Stimulated activated naive B cell treated with anti-CD40 and anti-IgM and Interleukin-4, amounts not matched to agents 10 μg/mL and 1 μg/mL and 100 μg/mL, for 72 hours (primary cell): ENCODE measurements at regions not wholly inside any gene's neighbourhood (a gene's known extent, or its start where the extent isn't known, plus 50 kb on each side); places are given as distances from the start of the nearest gene placed in this dataset.
"Not testable (repeated sequence)": the region's sequence is repeated elsewhere in the genome, so short reads cannot be mapped to it uniquely, and the experiment has no call there.

ENCODE experiments used
- ATAC-seq, 2 donors: fragments of 150-1000 bp; cut with Tn5 transposase; replicated peaks; 2 replicates each; pipeline ENCODE4 v1.10.0; 2021; ENCODE audit warnings: moderate library complexity in 1 of 2
- DNase-seq: peaks from one replicate; pipeline ENCODE4 v3.0.0; 2021
- H3K27ac Mint-ChIP-seq: one replicate; pipeline ENCODE4 v1.8.0; 2022; ENCODE audit warnings: mild to moderate bottlenecking, mixed read lengths
- H3K27me3 Mint-ChIP-seq, 2 donors: one replicate each; pipeline ENCODE4 v1.8.0; 2022; ENCODE audit warnings: mixed read lengths in 2 of 2
- H3K36me3 Mint-ChIP-seq, 2 donors: one replicate each; pipeline ENCODE4 v1.8.0; 2022; ENCODE audit warnings: mixed read lengths in 2 of 2, mild to moderate bottlenecking in 1 of 2
- H3K4me1 Mint-ChIP-seq, 2 donors: one replicate each; pipeline ENCODE4 v1.8.0; 2022; ENCODE audit warnings: mixed read lengths in 2 of 2, mild to moderate bottlenecking in 1 of 2
- H3K4me3 Mint-ChIP-seq, 2 donors: one replicate each; pipeline ENCODE4 v1.8.0; 2022; ENCODE audit warnings: mild to moderate bottlenecking in 2 of 2, mixed read lengths in 2 of 2, moderate library complexity in 1 of 2
- H3K9me3 Mint-ChIP-seq, 2 donors: one replicate each; pipeline ENCODE4 v1.8.0; 2022; ENCODE audit warnings: mixed read lengths in 2 of 2, mild to moderate bottlenecking in 1 of 2

DNA sequence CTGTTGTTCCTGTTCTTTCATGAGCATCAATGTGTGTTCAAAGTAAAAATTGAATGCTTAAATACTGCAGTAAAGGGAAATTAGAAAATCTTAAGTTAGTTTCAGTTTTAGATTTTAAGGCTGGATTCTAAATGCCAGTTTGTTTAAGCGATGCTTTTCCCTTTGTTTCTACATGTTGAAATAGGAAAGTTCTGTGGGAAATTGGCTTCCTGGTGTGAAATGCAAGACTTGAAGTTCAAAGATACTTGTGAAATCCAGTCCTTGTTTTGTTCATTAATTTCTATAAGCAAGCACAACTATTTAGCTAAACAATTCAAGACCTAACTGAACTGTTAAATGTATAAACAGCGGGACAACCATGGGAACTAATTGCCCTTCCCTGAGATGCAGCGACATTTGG, 149.1 kb downstream of the LYPLAL1 start:
- no peak for DNase-seq
- no peak for ATAC-seq
- H3K9me3 Mint-ChIP-seq: peaks cover 11 to 12% of the 10 kb centered on the region in 2 donors
- H3K27ac Mint-ChIP-seq: no peak overlapping the region
- H3K27me3 Mint-ChIP-seq: no peaks in the 10 kb centered on the region
- peaks cover 0 to 2% of the 10 kb centered on the region in 2 donors for H3K4me1 Mint-ChIP-seq
- peaks cover 8 to 11% of the 10 kb centered on the region in 2 donors for H3K36me3 Mint-ChIP-seq
- no peak overlapping the region for H3K4me3 Mint-ChIP-seq

DNA sequence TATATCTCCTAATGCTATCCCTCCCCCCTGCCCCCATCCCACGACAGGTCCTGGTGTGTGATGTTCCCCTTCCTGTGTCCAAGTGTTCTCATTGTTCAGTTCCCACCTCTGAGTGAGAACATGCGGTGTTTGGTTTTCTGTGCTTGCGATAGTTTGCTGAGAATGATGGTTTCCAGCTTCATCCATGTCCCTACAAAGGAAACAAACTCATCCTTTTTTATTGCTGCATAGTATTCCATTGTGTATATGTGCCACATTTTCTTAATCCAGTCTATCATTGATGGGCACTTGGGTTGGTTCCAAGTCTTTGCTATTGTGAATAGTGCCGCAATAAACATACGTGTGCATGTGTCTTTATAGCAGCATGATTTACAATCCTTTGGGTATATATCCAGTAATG, 146.9 kb downstream of the LYPLAL1 start:
- H3K4me3 Mint-ChIP-seq, ATAC-seq, H3K36me3 Mint-ChIP-seq, H3K4me1 Mint-ChIP-seq, DNase-seq, H3K27ac Mint-ChIP-seq, H3K9me3 Mint-ChIP-seq, H3K27me3 Mint-ChIP-seq: not testable (repeated sequence)

DNA sequence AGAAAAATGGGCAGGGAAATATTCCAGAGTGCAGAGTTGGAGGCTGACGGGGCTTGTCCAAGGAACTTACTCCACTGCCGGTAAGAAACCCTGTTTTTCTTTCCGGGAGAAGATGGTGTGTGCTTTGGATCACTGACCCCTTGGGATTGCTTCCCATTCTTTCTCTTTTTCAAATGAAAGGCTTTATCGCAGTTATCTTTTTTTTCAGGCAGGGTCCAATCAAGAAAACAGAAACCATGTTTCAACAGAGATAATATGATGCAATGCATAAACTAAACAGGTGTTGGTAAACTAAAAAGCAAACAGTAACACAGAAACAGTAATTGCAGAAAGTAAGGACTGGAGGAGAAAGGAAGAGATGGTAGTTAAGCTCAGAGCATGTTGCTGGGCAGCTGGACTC, 145.1 kb downstream of the LYPLAL1 start:
- DNase-seq (no peak), ATAC-seq (no peak)
- no peaks in the 10 kb centered on the region for H3K27me3 Mint-ChIP-seq
- peaks cover 4 to 11% of the 10 kb centered on the region in 2 donors for H3K9me3 Mint-ChIP-seq
- H3K36me3 Mint-ChIP-seq: peaks cover 0 to 4% of the 10 kb centered on the region in 2 donors
- no peak overlapping the region for H3K27ac Mint-ChIP-seq
- H3K4me1 Mint-ChIP-seq: peaks cover 0 to 2% of the 10 kb centered on the region in 2 donors
- no peak overlapping the region for H3K4me3 Mint-ChIP-seq

DNA sequence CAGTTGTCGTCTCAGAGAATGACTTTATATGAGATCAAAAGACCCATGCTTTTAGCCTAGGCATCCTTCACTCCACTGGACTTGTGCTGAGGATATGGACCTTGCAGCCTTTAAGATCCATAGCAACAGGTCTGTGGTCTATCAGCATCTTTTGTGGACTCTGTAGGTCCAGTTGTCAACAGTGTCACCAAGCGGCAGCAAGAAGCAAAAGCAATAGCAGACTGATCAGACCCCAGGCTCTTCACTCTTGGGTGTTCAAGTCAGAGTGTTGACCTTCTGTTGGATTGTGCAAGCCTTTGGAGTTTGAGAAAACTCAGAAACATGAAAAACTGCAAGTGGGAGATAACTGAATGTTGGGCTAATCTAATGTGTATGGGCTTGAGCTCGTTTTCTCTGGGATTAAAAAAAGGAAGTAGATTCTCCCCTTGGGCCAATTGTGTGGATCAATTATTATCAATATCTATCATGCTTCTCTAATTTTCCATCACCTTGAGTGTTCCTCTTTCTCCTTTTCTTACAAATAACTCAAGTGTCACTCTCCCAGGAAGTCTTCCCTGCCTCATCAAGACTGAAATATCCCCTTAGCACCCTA, 144.2 kb downstream of the LYPLAL1 start:
- peak in 1 of 2 donors; percentile 34 for ATAC-seq
- Mint-ChIP-seq H3K4me1 (no peaks in the 10 kb centered on the region), H3K4me3 (no peak overlapping the region), H3K9me3 (peaks cover 4 to 11% of the 10 kb centered on the region in 2 donors), H3K27me3 (no peaks in the 10 kb centered on the region), H3K27ac (no peak overlapping the region), H3K36me3 (peaks cover 0 to 4% of the 10 kb centered on the region in 2 donors)
- no peak for DNase-seq

DNA sequence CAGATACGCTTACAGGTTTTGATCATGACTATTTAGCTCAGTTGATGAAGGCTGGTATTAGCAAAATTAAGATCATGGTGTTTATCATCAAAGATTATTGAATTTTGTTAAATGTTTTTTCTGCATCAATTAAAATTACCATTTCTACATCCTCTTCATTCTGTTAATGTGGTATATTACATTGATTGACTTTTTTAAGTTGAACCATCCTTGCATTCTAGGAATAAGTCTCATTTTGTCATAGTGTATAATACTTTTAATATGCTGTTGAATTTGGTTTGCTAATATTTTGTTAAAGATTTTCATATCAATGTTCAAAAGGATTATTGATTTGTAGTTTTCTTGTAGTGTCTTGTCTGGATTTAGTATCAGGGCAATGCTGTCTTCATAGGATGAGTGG, 142.4 kb downstream of the LYPLAL1 start:
- Mint-ChIP-seq H3K27ac (no peak overlapping the region), H3K4me1 (peaks cover 0 to 2% of the 10 kb centered on the region in 2 donors), H3K36me3 (peaks cover 2 to 4% of the 10 kb centered on the region in 2 donors), H3K9me3 (peaks cover 4 to 13% of the 10 kb centered on the region in 2 donors), H3K4me3 (no peak overlapping the region), H3K27me3 (no peaks in the 10 kb centered on the region)
- DNase-seq (no peak), ATAC-seq (no peak)

DNA sequence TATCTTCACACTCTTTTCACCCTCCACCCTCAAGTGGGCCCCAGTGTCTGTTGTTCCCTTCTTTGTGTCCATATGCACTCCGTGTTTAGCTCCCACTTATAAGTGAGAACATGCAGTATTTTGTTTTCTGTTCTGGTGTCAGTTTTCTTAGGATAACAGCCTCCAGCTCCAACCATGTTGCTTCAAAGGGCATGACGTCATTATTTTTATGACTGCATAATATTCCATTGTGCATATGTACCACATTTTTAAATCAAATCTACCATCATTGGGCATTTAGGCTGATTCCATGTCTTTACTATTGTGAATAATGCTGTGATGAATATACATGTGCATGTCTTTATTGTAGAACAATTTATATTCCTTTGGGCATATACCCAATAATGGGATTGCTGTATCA, 140.3 kb downstream of the LYPLAL1 start:
- H3K9me3 Mint-ChIP-seq: peaks cover 11 to 15% of the 10 kb centered on the region in 2 donors

DNA sequence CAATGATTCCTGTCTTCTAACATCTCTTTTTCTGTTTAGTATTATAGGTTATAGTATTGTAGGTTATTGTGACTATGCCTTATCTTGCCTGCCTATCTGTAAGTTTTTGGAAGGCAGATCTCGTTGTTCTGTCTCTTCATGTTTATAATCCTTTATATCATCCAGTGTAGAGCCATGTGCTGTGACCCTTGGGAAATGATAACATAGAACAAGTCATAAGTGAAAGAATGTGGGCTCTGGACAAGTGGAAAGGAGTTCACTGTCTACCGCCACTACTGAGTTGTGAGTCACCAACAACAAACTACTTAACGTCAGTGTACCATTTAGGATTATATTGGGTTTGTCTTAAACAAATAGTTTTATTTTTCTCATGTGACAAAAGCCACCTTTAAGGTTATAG, 139.3 kb downstream of the LYPLAL1 start:
- Mint-ChIP-seq H3K36me3 (peaks cover 2 to 7% of the 10 kb centered on the region in 2 donors), H3K27ac (no peak overlapping the region), H3K4me3 (no peak overlapping the region), H3K27me3 (no peaks in the 10 kb centered on the region), H3K9me3 (peaks cover 13 to 18% of the 10 kb centered on the region in 2 donors), H3K4me1 (peaks cover 0 to 11% of the 10 kb centered on the region in 2 donors)
- DNase-seq: no peak
- no peak for ATAC-seq

More for the DNA sequence above, 140.3 kb downstream of the LYPLAL1 start:
- DNase-seq: no peak
- Mint-ChIP-seq H3K27me3 (no peaks in the 10 kb centered on the region), H3K27ac (no peak overlapping the region), H3K4me1 (peaks cover 0 to 11% of the 10 kb centered on the region in 2 donors), H3K36me3 (peaks cover 2 to 7% of the 10 kb centered on the region in 2 donors), H3K4me3 (no peak overlapping the region)
- ATAC-seq: no peak

DNA sequence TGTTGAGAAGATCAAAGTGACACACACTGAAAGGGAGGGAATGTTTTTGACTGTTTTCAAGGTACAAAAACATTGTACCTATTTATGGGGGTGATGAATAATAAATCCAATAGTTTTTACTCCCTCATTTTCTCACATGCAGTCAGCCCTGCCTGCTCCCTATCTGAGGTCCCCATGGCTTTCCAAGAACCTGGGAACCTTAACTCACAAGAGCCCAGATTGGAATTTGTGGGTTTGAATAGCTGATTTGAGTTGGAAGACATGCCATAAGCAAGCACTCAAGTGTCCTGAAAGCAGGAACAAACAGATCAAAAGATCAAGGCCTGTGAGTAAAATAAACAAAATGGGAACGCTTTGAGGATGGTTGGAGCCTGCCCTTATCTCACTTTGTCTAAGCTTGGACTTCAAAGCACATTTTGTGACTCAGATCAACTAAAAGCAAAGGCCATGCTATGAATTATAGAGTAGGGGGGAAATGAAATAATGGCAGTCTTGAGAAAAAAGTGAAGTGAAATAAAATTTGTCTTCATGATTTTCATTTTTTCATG, 136.6 kb downstream of the LYPLAL1 start:
- peaks cover 14 to 20% of the 10 kb centered on the region in 2 donors for H3K9me3 Mint-ChIP-seq
- no peak overlapping the region for H3K4me3 Mint-ChIP-seq
- H3K27me3 Mint-ChIP-seq: no peaks in the 10 kb centered on the region
- no peak for DNase-seq
- H3K36me3 Mint-ChIP-seq: peaks cover 2 to 7% of the 10 kb centered on the region in 2 donors
- ATAC-seq: peak in 1 of 2 donors; percentile 46
- peaks cover 0 to 11% of the 10 kb centered on the region in 2 donors for H3K4me1 Mint-ChIP-seq
- H3K27ac Mint-ChIP-seq: no peak overlapping the region

- peaks cover 0 to 11% of the 10 kb centered on the region in 2 donors for H3K4me1 Mint-ChIP-seq
- no peaks in the 10 kb centered on the region for H3K27me3 Mint-ChIP-seq
- no peak for ATAC-seq
- DNase-seq: no peak
- no peak overlapping the region for H3K4me3 Mint-ChIP-seq
- H3K9me3 Mint-ChIP-seq: peaks cover 12 to 16% of the 10 kb centered on the region in 2 donors
- peaks cover 2 to 7% of the 10 kb centered on the region in 2 donors for H3K36me3 Mint-ChIP-seq
- H3K27ac Mint-ChIP-seq: no peak overlapping the region
These were observed 134.7 kb downstream of the LYPLAL1 start for GRCh38 chr1:219308367-219308766.

DNA sequence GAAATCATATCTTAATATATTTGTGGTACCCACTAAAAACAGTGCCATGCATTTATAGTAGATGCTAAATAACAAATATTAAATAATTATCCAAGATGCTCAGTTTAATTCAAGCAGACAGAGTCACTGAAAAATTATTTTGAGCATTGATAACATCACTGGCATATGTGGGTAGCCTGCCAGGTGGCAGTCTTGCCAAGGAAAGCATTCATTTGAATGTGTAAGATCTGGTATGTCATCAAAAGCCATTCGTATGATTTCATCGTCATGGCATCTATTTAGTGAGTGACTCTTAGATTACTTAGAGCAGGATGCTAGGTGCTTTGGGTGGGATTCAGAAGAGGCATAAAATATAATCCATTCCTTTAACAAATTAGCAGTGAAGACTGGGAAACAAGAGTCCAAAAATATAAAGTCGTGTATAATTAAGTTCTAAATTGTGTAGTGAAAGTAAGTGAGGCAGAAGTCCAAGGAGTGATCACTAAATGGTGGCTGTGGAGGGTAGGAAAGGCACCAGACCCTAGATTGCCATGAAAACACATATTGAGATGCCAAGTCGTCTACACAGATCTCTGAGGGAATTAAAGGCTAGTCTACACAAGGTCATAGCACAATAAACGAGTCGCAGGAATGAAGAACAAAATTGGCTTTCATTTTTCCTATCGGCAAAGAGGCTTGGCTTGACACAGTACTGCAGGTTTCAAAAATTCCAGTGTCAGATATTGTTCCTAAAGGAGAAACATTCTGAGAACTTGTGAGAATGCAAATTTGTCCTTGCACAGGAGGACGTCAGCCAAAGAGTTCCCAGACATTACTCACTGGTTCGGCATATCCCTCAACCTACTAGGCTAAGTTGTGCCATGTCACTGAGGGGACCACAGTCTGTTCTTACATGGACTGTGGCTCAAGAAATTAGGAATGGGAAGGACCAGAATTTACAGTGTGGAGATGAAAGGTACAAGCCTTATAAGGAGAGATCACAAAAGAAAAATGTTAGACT, 130.8 kb downstream of the LYPLAL1 start:
- no peak overlapping the region for H3K27ac Mint-ChIP-seq
- H3K9me3 Mint-ChIP-seq: peaks cover 9 to 13% of the 10 kb centered on the region in 2 donors
- H3K4me1 Mint-ChIP-seq: no peaks in the 10 kb centered on the region
- H3K27me3 Mint-ChIP-seq: no peaks in the 10 kb centered on the region
- H3K36me3 Mint-ChIP-seq: peaks cover 0 to 5% of the 10 kb centered on the region in 2 donors
- ATAC-seq (no peak), DNase-seq (no peak)
- no peak overlapping the region for H3K4me3 Mint-ChIP-seq

- no peak overlapping the region for H3K4me3 Mint-ChIP-seq
- H3K36me3 Mint-ChIP-seq: peaks cover 0 to under 1% of the 10 kb centered on the region in 2 donors
- H3K9me3 Mint-ChIP-seq: peaks cover 2 to 5% of the 10 kb centered on the region in 2 donors
- ATAC-seq (no peak), DNase-seq (no peak)
- H3K27ac Mint-ChIP-seq: no peak overlapping the region
- no peaks in the 10 kb centered on the region for H3K27me3 Mint-ChIP-seq
- H3K4me1 Mint-ChIP-seq: no peaks in the 10 kb centered on the region
These were observed 129.0 kb downstream of the LYPLAL1 start for GRCh38 chr1:219302697-219303096.

GRCh38 chr1:219299420-219299819, 125.7 kb downstream of the LYPLAL1 start:
- Mint-ChIP-seq H3K9me3 (no peaks in the 10 kb centered on the region), H3K4me1 (no peaks in the 10 kb centered on the region), H3K27ac (no peak overlapping the region), H3K27me3 (no peaks in the 10 kb centered on the region), H3K36me3 (peaks cover 0 to 12% of the 10 kb centered on the region in 2 donors), H3K4me3 (no peak overlapping the region)
- ATAC-seq: no peak
- no peak for DNase-seq

GRCh38 chr1:219298571-219299148, 125.0 kb downstream of the LYPLAL1 start:
- Mint-ChIP-seq H3K9me3 (no peaks in the 10 kb centered on the region), H3K4me3 (no peak overlapping the region), H3K36me3 (peaks cover 0 to 12% of the 10 kb centered on the region in 2 donors), H3K27me3 (no peaks in the 10 kb centered on the region), H3K4me1 (no peaks in the 10 kb centered on the region), H3K27ac (no peak overlapping the region)
- DNase-seq (no peak), ATAC-seq (no peak)
